GM19468 (cell line): ENCODE measurements at regions not wholly inside any gene's neighbourhood (a gene's known extent, or its start where the extent isn't known, plus 50 kb on each side); places are given as distances from the start of the nearest gene placed in this dataset.

ENCODE experiments used
- ATAC-seq: cut with Tn5 transposase; IDR thresholded peaks from one replicate; pipeline ENCODE4 v1.9.1; 2021; ENCODE audit warnings: mild to moderate bottlenecking, moderate library complexity, moderate number of reproducible peaks; ENCODE audit not compliant: unreplicated experiment; ENCODE audit errors: extremely low read depth

DNA sequence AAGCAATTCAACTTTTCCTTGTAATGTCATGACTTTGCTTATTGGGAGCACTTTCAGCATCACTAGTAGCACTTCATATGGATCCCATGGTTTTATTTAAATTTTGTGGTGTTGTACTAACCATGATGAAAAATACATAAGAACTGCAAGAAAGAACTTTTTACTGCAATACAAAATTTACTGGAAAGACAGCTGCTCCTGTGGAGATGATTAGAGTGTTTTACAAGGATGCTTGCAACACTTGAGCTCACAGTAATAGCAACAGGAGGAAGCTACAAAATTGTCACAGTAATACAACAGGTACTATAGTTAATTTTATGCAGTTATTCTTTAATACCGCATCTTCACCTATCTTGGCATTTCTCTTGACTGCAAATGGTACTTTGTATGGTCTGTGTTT lies 158.3 kb upstream of the TSLP start:
- ATAC-seq, result no peak

DNA sequence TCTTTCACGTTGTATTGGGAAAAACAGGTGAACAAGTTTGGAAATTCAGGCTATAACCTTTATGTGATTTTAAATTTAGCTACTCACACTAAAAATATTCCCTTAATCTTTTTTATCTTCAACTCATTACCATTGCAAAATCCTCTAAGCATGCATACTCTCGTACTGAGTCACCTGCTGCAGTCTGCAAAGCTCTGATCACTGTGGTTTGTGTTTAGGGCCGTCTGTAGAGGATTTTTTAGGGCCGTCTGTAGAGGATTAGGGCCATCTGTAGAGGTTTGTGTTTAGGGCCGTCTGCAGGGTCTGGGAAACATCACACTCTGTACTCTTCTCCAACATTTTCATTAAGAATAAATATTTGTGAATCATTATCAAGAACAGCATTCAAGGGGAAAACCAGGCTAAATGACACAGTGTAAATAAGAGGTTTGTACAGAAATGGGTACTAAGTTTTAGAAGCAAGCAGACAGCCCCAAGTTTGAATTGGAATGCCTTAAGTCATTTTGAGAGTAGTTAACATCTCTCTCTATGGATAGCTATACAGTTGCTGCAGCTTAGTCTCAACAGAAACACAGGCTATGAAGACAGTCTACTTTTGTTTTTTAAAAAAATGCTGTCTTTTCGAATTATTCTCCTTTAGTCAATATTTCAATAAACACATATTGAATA lies 155.0 kb upstream of the TSLP start:
- no peak for ATAC-seq

DNA sequence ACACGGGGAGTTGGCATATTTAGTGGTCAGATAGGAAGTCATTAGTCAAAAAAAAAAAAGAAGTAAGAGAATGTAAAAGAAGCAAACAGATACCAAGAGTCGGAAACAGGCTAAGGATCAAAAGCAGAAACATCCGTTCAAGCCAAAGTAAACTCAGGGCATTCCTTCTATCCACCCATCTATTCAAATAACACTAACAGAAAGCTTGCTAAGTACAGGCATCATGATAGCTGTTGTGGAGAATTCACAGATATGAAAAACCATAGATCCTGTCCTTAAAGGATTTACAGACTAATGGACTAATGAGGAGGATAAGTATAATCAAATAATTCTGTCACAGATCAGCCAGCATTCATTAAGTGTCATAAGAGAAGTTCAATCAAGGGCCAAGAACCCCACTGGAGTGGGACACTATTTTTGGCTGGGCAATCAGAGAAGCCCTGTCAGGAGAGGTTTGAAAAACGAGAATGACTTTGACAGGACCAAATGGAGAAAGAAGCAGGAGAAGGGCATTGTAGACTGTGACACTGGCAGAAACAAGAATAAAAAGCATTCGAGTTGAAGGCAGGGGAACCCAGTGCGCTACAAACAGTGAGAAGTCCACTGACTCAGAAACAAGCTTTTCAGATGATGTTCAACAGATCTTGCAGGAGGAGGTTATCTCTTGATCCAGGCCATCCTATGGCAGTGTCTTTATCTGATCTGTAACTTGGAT lies 154.2 kb upstream of the TSLP start:
- no peak for ATAC-seq

DNA sequence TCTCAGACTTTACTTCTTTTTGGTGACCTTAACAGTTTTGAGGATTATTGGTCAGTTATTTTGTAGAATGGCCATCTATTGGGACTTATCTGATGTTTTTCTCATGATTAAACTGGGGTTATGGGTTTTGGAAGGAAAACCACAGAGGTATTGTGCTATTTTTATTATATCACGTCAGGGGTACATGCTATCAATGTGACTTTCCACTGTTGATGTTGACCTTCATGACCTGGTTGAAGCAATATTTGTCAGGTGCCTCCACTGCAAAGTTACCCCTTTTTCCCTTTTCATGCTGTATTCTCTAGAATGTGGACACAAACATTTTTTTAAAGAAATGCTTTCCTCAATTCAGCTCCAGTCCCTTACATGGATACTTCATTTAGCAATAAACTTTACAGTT lies 152.8 kb upstream of the TSLP start:
- no peak for ATAC-seq

DNA sequence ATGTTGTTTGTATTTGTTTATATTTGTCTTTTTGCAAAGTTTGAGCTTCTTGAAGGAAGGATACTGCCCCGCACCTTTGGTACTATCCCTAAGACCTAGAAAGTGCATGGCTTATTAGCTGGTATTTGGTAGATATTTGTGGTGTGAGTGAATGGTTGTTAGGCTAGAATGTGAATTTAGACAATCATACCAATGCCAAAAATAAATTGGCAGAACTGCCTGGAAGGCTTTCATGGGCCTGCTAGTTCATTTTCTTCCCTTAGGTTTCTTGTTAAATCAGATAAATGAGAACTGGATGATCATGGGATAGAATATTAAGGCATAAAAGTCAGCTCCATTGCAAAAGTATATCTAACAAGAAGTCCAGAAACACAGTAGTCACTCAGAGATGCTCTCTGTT lies 147.5 kb upstream of the TSLP start:
- no peak for ATAC-seq

DNA sequence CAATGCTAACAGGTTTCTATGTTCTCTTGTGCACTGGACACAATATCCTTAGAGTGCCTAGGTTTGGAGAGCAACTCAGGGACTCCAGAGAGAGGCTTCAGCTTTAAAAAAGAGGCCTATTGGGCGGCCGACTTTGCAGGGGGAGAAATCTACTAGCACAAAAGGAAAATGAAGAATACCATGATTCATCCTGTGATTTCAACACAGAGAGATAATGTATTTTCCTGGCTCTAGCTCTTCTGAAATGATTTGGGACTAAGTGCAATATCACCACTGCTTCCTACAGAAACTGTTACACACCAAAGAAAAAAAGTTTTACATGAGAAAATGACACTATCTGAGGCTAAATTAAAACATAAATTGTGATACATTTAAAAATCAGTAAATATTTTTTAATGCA lies 146.1 kb upstream of the TSLP start:
- no peak for ATAC-seq

DNA sequence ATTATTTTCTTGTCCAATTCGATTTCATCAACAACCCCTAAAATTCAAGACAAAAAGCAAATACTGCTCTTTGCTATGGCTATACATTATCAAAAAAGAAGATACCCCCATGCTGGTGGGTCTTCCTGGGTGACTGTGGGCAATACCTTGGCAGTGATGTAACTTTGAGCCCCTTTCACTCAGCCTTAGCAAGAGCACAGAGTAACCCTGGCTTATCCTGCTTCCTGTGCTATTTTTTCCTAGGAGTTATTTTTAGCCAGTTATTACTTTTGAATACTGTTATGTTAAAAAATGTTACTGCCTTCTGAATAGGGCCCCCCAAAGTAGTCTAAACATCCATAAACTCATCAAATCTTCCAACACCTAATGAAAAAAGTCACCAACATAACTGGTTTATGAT lies 145.6 kb upstream of the TSLP start:
- ATAC-seq, result no peak

DNA sequence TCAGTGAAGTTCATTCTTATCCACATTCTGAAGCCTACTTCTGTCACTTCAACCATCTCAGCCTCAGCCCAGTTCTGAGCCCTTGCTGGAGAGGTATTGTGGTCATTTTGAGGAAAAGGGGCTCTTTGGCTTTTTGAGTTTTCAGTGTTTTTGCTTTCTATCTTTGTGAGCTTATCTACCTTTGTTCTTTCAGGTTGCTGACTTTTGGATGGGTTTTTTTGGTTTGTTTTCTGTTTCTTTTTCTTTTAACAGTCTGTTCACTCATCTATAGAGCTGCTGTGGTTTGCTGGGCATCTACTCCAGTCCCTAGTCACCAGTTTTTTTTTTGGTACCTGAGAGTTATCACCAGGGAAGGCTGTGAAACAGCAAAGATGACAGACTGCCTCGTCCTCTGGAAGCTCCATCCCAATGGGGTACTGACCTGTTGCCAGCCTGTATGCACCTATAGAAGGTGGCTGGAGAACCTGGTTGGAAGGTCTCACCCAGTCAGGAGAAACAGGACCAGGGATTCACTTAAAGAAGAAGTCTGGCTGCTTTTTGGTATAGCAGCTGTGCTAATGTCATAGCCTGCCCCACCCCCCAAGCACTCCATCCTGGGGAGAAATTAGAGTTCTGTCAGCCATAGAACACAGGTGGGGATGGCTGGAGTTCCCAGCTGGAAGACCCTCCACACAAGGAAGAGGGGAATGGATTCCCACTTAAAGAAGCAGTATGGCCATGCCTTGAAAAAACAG lies 138.6 kb upstream of the TSLP start:
- no peak for ATAC-seq

DNA sequence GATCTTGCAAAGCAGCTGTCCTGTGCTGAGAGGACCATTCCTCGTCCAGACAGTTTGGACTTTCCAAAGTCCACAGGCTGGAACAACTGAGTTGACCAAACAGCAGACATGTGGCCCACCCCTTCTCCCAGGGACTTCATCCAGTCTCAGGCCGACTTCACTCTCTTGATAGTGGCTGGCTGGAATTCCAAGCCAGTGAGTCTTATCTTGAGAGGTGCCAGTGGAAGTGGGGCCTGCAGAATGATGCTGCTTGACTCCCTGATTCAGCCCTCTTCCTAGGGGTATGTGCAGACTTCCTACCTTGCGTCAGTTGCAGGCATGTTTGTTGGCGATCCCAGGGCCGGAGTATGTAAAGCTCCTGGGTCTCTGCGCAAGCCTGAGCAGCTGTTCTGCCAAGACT lies 131.4 kb upstream of the TSLP start:
- no peak for ATAC-seq

DNA sequence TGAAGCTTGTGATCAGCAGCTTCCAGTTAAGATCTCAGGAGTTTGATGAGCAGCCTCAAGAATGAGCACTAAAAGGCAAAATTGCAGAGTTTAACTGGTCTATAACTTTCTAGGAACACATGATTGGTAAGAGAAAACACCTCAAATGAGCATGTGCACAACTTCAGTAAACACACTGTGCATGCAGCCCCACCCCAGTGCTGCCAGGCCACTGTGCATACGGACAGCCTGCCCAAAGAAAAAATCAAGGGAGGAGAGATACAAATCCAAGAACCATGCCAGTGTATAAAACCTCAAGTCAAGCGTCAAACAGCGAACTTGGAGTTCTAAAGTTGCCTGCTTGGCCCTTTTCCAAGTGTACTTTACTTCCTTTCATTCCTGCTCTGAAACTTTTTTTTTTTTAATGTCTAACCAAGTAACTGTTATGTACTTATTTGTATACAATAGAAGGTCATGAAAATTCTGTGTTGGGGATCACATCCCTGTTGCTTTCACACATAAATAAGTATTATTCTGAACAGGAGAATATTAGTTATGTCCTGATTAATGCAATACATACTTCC lies 125.6 kb upstream of the TSLP start:
- ATAC-seq, result no peak

DNA sequence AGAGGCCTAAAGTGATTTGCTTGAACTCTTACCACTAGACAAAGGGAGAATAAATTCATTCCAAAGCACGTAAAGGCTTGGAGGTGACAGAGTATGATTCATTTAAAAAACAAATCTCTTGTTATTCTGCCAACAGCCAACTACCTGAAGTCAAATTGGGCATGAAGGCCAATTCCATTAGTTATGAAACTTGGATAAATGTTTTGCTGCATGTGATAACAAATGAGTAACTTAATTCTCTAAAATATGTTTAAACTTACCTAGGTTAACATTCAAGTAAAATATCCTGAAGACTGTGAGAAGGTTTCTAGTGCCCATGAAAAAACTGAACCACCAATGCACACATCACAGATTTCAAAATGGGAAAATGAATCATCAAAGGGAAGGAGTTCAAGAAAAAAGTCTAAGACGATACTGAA lies 120.1 kb upstream of the TSLP start:
- no peak for ATAC-seq

DNA sequence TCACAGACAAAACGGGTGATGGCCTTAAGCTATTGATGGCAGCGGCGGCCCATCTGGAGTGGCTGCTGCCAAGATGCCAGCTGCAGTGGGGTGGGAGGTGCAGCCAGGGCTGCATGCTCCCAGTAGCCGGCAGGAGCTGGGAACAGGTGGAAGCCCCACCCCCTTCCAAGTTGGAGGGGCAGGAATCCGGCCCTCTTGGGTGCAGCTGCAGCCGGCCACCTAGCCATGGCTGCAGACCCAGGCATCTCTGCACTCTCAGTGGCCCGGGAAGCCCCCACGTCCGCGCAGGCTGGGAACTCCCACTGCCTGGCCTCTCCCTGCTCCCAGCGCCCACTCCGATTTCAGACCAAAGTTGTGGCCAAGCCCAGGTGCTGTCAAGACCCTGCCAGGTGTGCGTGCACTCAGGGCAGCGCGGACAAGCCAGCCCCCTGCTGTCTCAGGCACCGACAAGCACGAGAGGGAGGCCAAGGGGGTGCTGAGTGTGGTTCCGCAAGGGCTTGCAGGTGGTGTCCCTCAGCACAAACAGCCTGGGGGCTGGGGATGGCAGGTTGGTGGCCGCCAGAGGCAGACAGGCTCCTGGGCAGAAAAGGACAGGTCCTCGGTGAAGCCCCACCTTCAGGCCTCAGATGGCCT lies 115.1 kb upstream of the TSLP start:
- ATAC-seq, result no peak

DNA sequence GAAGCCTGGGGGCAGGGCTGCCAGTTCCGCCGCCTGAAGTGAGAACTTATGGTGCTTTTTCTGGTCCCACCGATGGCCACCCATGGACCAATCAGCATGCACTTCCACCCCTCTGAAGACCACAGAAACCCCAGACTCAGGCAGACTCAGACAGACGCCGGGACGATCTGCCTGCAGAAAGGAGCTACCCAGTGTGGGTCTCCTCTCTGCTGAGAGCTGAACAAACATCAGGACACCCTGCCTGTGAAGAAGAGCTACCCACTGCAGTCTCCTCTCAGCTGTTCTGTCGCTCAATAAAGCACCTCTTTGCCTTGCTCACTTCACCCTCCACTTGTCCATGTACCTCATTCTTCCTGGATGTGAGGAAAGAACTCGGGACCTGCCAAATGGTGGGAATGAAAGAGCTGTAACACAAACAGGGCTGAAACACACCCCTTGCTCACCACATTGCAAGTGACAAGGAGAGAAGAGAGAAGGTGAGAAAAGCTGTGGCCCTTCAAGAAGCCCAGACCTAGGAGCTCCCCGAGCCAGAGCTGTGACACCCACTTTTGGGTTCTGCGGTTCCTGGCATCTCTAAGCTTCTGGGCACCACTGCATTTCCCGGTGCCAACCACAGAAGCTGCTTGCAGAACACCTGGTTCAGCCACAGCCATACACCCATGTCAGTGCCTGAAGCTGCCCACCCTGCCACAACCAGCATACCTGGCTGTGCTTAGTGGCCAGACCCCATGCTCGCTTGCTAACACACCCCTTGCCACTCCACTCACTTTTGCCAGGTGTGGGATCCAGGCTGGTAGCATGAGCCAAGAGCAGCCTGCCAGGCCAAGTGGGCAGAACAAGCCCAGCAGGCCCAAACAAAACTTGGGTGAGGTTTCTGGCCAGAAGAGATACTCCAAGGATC lies 114.3 kb upstream of the TSLP start:
- no peak for ATAC-seq

DNA sequence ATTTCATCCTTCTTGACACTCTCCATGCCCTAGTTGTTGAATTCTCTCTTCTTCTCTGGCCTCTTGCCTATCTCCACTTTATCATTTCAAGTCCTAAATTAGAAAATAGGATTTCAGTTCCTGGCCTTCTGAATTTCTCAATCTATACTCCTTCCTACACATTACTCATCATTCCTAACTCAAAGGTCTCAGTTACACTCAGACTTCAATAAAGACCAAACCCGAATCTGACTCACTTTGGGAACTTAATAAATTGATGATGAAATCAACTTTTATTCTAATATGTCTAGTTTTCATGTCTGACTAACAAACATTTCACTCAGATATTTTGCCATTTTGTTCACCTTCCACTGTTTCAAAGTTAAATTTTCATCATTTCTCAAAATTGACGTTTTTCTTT lies 113.6 kb upstream of the TSLP start:
- no peak for ATAC-seq

DNA sequence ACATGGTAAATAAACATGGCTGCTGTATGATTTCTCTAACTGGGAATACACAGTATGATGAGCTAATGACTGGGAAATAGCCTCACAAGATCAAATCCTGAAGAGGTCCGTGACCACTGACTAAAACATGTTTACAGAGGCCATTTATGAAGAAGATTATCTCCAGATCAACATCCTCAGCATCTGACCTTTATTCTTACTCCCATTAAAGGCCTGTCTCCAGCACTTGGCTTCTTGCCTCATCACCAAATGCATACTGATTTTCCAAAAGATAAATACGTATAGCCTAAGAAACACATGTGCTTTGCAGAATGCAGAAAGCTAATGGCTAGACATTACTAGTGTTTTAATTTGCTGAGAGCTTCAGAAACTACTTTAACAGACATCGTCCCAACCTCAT lies 108.0 kb upstream of the TSLP start:
- no peak for ATAC-seq

DNA sequence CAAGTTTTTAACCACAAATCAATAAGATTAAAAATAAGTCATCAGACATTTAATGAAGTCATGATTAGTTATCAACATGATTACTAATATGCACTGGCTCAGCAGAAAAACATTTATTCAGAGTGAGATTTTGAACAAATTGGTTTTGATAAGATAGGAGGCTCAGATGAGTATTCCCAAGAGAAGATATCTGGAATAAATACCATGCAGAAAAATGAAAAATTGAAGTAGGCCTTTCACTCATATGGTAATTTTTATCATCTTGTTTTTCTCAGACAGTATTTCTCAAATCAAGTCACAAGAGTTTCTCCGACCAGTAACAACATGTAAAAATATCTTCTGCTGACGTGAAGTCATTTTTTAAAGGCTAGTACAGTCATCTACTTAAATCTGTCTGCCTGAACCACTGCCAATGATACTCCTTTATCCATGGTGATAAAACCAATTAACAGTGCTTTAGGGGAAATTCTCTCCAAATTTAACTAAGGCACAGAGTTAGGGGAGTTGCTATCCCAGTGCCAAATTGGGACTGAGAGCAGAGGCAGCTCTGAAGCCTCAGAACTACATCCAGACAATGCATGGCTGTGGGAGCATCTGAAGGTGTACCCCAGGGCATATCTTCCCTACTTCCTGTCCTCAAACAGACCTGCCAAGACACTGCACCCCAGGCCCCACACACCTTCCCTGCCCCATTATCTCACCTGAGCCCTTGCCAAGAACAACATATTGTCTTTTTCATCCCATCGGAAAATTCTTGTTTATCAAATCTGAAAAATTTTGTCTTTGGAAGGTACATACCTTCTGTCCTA lies 105.5 kb upstream of the TSLP start:
- no peak for ATAC-seq

DNA sequence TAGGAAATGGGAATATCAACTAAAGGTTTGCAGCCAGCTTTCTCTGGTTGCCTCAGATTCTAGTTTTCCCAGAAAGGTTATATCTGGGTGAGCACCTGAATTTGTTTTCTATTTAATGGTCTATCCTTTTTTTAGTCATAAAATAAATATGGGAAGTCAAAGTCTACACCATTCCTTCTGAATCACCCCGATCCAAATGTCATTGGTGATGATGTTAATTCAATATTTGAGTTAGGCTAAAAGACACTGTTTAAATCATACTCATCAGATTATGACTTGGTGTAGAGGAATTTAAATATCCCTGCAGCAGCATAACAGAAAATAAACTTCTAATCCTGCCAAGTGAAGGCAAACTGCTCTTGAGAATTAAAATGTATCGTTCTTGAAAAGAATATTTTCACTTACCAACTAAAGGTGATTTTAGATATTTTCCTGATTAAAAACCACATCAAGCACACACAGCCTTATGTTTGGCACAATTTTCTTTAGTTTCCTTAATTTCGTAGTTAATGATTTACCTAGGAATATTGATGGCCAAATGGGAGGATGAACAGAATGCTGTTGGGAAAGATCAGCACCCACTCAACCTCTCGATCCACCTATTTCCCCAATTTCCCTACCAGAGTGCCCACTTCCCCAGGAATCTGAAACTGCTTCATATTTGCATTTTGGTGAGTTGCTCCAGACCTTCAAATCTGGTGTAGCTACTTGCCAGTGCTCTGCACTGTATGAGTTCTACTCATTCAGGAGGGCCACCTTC lies 103.1 kb upstream of the TSLP start:
- ATAC-seq, result no peak

DNA sequence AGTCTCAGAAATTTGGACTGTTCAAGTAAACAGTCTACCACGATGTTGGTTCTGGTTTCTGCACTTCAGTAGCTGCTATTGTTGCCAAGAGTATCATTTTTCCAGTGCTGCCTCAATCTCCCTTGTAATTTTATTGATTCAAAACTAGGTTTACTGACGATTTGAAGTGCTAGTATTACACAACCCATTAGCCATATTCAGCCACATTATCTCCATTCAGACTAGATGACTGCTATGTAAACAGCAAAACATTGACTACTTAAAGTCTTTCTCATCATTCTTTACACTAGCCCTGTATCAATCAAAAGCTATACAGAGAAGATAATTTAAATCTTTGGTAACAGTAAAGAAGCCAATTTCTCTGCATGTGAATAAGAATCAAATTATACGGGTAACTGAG lies 102.0 kb upstream of the TSLP start:
- ATAC-seq, result no peak
